Nephron (organoid): ENCODE measurements at regions not wholly inside any gene's neighbourhood (a gene's known extent, or its start where the extent isn't known, plus 50 kb on each side); places are given as distances from the start of the nearest gene placed in this dataset.

Source experiments
- H3K27ac Mint-ChIP-seq, 3 experiments: 2 replicates each; pipeline ENCODE4 v1.8.0; 2020; ENCODE audit warnings: mixed read lengths in 3 of 3, mild to moderate bottlenecking in 2 of 3, moderate library complexity in 1 of 3
- H3K27me3 Mint-ChIP-seq: 2 replicates; pipeline ENCODE4 v1.8.0; 2021; ENCODE audit warnings: low read depth, mild to moderate bottlenecking, moderate library complexity, mixed read lengths
- H3K36me3 Mint-ChIP-seq: 2 replicates; pipeline ENCODE4 v1.8.0; 2020; ENCODE audit warnings: low read depth, mixed read lengths
- H3K4me1 Mint-ChIP-seq: 2 replicates; pipeline ENCODE4 v1.8.0; 2020; ENCODE audit warnings: mixed read lengths
- H3K4me3 Mint-ChIP-seq, 3 experiments: 2 replicates each; pipeline ENCODE4 v1.8.0; 2020; ENCODE audit warnings: mild to moderate bottlenecking in 3 of 3, mixed read lengths in 3 of 3, moderate library complexity in 2 of 3
- H3K9me3 Mint-ChIP-seq: 2 replicates; pipeline ENCODE4 v1.8.0; 2020; ENCODE audit warnings: mixed read lengths
- CTCF ChIP-seq, 3 experiments: fragments of 200-600 bp; sonication (generic); IDR thresholded peaks; one replicate each; pipeline ENCODE4 v1.5.0; 2021; ENCODE audit warnings: antibody characterized with exemption in 3 of 3; ENCODE audit not compliant: unreplicated experiment in 3 of 3

DNA sequence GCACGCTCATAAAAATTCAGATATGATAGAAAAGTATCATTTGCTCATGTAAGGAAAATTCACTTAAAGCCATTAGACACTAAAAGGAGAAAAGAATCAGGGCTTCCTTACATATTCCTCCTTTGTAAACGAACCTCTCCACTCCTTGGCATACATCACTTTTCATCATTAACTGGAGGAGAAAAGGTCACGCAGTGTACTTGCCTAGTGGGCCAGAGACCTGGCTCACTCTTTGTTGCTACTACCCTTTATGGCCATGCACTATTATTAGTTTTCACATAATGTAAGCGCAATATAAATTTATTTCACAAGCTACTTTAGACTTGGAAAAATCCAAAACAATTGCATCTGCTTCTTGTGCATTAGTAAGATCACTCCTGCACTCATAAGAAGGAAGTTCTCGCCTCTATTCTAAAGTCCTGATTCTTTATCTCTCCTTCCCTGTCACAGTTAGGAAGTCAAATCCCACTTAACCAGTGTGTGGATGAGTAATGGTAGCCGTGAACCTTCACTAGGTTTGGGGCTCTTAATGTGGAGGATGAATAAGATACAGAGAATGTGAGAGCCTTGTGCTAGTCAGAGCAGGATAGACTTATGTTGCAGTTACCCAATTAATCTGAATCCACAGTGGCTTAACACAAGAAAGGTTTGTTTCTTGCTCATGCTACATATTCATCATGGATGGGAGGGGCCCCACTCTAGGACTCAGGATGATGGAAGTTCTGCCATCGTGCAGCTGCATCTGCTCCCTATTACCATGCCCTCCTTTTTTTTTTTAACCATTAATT is 115.0 kb upstream of the GLS start:
- no peak overlapping the region for H3K4me3 Mint-ChIP-seq
- H3K27ac Mint-ChIP-seq: no peak overlapping the region
- no peak for TF ChIP-seq CTCF (IDR thresholded peaks at IDR 0.05; ENCODE audit: unreplicated experiment in 3 of 3)
- H3K9me3 Mint-ChIP-seq: no peaks in the 10 kb centered on the region
- no peaks in the 10 kb centered on the region for H3K4me1 Mint-ChIP-seq
- H3K36me3 Mint-ChIP-seq: no peaks in the 10 kb centered on the region
- no peaks in the 10 kb centered on the region for H3K27me3 Mint-ChIP-seq

DNA sequence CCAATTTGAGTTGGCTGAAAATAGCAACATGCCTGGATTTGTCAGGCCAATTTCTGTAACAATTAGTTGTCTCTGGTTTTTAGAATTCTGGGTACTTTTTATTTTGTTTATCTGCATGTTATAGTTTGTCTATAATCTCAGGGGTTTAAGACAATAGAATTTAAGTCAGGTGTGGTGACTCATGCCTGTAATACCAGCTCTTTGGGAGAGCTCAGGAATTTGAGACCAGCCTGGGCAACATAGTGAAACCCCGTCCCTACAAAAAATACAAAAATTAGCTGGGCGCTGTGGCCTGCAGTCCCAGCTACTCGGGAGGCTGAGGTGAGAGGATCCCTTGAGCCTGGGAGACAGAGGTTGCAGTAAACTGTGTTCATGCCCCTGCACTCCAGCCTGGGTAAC is 114.4 kb upstream of the GLS start:
- H3K27me3 Mint-ChIP-seq: no peaks in the 10 kb centered on the region
- H3K4me3 Mint-ChIP-seq: no peak overlapping the region
- no peak for TF ChIP-seq CTCF (IDR thresholded peaks at IDR 0.05; ENCODE audit: unreplicated experiment in 3 of 3)
- no peaks in the 10 kb centered on the region for H3K36me3 Mint-ChIP-seq
- H3K4me1 Mint-ChIP-seq: no peaks in the 10 kb centered on the region
- no peaks in the 10 kb centered on the region for H3K9me3 Mint-ChIP-seq
- H3K27ac Mint-ChIP-seq: no peak overlapping the region

GRCh38 chr2:190766595-190766994 is 114.0 kb upstream of the GLS start:
- Mint-ChIP-seq H3K4me1 (no peaks in the 10 kb centered on the region), H3K27ac (no peak overlapping the region), H3K4me3 (no peak overlapping the region), H3K27me3 (no peaks in the 10 kb centered on the region), H3K36me3 (no peaks in the 10 kb centered on the region), H3K9me3 (no peaks in the 10 kb centered on the region)
- no peak for TF ChIP-seq CTCF (IDR thresholded peaks at IDR 0.05; ENCODE audit: unreplicated experiment in 3 of 3)

DNA sequence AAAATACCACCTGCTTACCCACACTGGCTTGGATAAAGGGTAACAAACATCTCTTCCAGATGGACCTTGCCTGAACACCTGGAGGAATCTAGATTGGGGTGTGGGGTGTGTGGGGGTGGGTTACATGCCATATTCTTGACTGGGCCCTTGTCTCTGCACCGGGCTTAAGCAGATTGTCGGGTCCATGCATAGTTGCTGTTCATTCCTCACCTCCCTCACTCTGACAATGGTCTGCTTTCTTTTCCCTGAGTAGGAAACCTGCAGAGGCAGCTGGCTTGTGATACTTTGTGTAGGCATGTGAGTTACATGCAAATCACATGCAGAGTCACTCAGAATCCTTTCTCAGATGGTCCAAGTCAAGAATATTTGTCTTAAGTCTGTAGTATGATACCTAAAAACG is 112.8 kb upstream of the GLS start:
- H3K4me1 Mint-ChIP-seq: no peaks in the 10 kb centered on the region
- H3K27ac Mint-ChIP-seq: no peak overlapping the region
- no peak for TF ChIP-seq CTCF (IDR thresholded peaks at IDR 0.05; ENCODE audit: unreplicated experiment in 3 of 3)
- no peaks in the 10 kb centered on the region for H3K9me3 Mint-ChIP-seq
- no peak overlapping the region for H3K4me3 Mint-ChIP-seq
- no peaks in the 10 kb centered on the region for H3K36me3 Mint-ChIP-seq
- no peaks in the 10 kb centered on the region for H3K27me3 Mint-ChIP-seq

GRCh38 chr2:190769258-190769657 is 111.4 kb upstream of the GLS start:
- Mint-ChIP-seq H3K36me3 (no peaks in the 10 kb centered on the region), H3K4me1 (no peaks in the 10 kb centered on the region), H3K27ac (no peak overlapping the region), H3K4me3 (no peak overlapping the region), H3K27me3 (no peaks in the 10 kb centered on the region), H3K9me3 (peaks cover 5% of the 10 kb centered on the region)
- no peak for TF ChIP-seq CTCF (IDR thresholded peaks at IDR 0.05; ENCODE audit: unreplicated experiment in 3 of 3)

DNA sequence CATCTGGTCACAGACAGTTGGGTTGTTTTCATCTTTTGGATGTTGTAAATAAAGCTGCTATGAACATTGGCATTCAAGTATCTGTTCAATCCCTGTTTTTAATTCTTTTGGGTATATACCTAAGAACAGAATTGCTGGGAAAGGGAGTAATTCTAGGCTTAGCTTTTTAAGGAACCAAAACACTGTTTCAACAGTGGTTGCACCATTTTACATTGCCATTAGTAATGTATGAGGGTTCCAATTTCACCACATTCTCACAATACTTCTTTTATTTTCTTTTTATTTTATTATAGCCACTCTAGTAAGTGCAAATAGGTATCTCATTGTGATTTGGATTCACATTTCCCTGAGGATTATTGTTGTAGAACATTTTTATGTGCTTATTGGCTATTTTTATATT is 108.9 kb upstream of the GLS start:
- Mint-ChIP-seq H3K27me3 (no peaks in the 10 kb centered on the region), H3K36me3 (no peaks in the 10 kb centered on the region), H3K4me1 (no peaks in the 10 kb centered on the region), H3K4me3 (no peak overlapping the region), H3K27ac (no peak overlapping the region), H3K9me3 (peaks cover 21% of the 10 kb centered on the region)
- TF ChIP-seq CTCF (IDR thresholded peaks at IDR 0.05; ENCODE audit: unreplicated experiment in 3 of 3): no peak
